Right cardiac atrium (tissue), 5 donors: ENCODE measurements at regions not wholly inside any gene's neighbourhood (a gene's known extent, or its start where the extent isn't known, plus 50 kb on each side); places are given as distances from the start of the nearest gene placed in this dataset.
"Not testable (repeated sequence)": the region's sequence is repeated elsewhere in the genome, so short reads cannot be mapped to it uniquely, and the experiment has no call there.

Source experiments
- ATAC-seq, 2 donors: fragments of 200-7000 bp; cut with Tn5 transposase; one replicate each; pipeline versions ENCODE4 v1.8.0 to v1.9.1; 2020; ENCODE audit warnings: moderate library complexity in 2 of 2, mild to moderate bottlenecking in 1 of 2
- DNase-seq, 3 donors: peaks; one replicate each; pipeline ENCODE4 v3.0.0-alpha.2; 2020
- H3K27ac ChIP-seq: one replicate; pipeline ENCODE4 v1.5.1; 2013; ENCODE audit warnings: mild to moderate bottlenecking, low read length, control low read depth, moderate library complexity
- H3K27me3 ChIP-seq: one replicate; pipeline ENCODE4 v1.6.1; 2013; ENCODE audit not compliant: control insufficient read depth, insufficient read depth
- H3K4me1 ChIP-seq: one replicate; pipeline ENCODE4 v1.6.1; 2013; ENCODE audit warnings: low read length; ENCODE audit not compliant: control insufficient read depth, insufficient read depth
- H3K4me3 ChIP-seq: one replicate; pipeline ENCODE4 v1.5.1; 2013; ENCODE audit warnings: low read length, control low read depth
- H3K9me3 ChIP-seq: one replicate; pipeline ENCODE4 v1.6.1; 2013; ENCODE audit warnings: low read length; ENCODE audit not compliant: control insufficient read depth
- WGBS: extraction: QIAGEN DNeasy Blood & Tissue Kit; methylation state at CpG from one replicate; pipeline ENCODE4 v1.1.7; 2013; 5-methylcytosine and 5-hydroxymethylcytosine counted together
- intact Hi-C, 4 donors: fragments of 100-400 bp; cut with DNase I; formaldehyde crosslinking; loops; one replicate each; pipeline versions ENCODE4 v1.11.0 to v1.14.0; 2022 to 2023
- donor health status: healthy with polysubstance abuse.
- donor health status: DM: no; HTN: yes; CAD: no.
- donor health status: DM: no; HTN: no; CAD: no.
- donor health status: DM: no; HTN: yes; CAD: no; lungs with severe emphysema.
- donor health status: DM: yes; HTN: yes; CAD: no.

GRCh38 chr5:57889558-57889957, 406.9 kb upstream of the ACTBL2 start:
- Histone ChIP-seq H3K4me1 (no peaks in the 10 kb centered on the region), H3K27ac (no peak overlapping the region), H3K4me3 (no peak overlapping the region), H3K9me3 (no peaks in the 10 kb centered on the region), H3K27me3 (no peaks in the 10 kb centered on the region)
- ATAC-seq = peak; percentile 71 to 81
- 83% methylated on average over 5 of the region's 5 CpGs for WGBS
- DNase-seq = no peak
- intact Hi-C loops = loop anchor here (2.0 to 10.0 kb wide), 5 partner anchors 105 to 595 kb away; partner anchors contain the start of gene PLK2 (in 4 of the 4)

GRCh38 chr5:57887851-57888621, 405.4 kb upstream of the ACTBL2 start:
- no peaks in the 10 kb centered on the region for H3K27me3 ChIP-seq
- H3K4me1 ChIP-seq = no peaks in the 10 kb centered on the region
- H3K9me3 ChIP-seq = no peaks in the 10 kb centered on the region
- intact Hi-C loops = loop anchor here (2.0 to 10.0 kb wide), 5 partner anchors 103 to 593 kb away; partner anchors contain the start of gene PLK2 (in 4 of the 4)
- ATAC-seq (peak; percentile 91 to 96), DNase-seq (peak in 2 of 3 donors; percentile 24 to 33)
- H3K4me3 ChIP-seq = no peak overlapping the region
- H3K27ac ChIP-seq = no peak overlapping the region
- WGBS = 44% methylated on average over 6 of the region's 6 CpGs

DNA sequence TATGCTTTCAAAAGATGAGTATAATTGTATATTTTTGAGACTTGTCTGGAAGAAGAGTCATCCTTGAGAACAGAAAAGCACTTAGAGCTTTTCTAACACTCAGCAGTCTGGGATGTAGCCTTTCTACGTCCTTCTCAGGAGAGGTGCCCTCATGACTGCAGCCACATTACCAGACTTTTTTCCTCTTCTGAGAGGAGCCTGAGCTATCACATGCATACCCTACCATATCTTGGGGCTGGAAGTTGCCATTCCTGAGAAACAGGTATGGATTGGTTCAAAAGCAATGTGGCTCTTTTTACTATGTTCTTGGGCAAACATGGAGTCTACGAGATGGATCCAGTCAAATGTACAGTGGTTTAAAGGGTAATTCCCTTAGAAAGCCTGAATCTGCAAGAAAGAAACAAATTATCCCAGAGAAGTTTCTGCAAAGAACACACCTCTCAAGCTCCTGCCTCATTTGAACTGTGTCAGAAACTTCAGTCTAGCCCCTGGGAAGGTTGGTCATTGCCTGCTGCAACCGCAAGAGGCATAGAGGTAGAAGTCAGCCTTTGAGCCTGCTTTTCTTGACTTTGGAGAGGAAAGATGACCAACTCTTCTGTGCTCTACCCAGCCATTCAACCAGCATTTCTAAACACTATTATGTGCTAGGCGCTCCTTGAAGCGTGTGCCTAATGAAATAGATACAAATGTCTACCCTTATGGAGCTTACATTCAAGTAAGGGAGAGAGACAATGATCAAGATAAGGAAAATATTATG, 401.9 kb upstream of the ACTBL2 start:
- no peak for DNase-seq
- Histone ChIP-seq H3K27ac (no peak overlapping the region), H3K27me3 (no peaks in the 10 kb centered on the region), H3K9me3 (no peaks in the 10 kb centered on the region), H3K4me1 (no peaks in the 10 kb centered on the region), H3K4me3 (no peak overlapping the region)
- no peak for ATAC-seq
- 96% methylated on average over 5 of the region's 5 CpGs for WGBS
- intact Hi-C loops = loop anchor here (5.0 to 10.0 kb wide), 4 partner anchors 100 to 590 kb away; partner anchors contain the start of gene PLK2 (in 3 of the 4)

- H3K27ac ChIP-seq = no peak overlapping the region
- DNase-seq (no peak), ATAC-seq (no peak)
- no peaks in the 10 kb centered on the region for H3K27me3 ChIP-seq
- no peak overlapping the region for H3K4me3 ChIP-seq
- H3K4me1 ChIP-seq = no peaks in the 10 kb centered on the region
- no peaks in the 10 kb centered on the region for H3K9me3 ChIP-seq
- WGBS = 33% methylated on average over 2 of the region's 2 CpGs
- intact Hi-C loops = loop anchor here in 2 of 4 donors (10.0 kb wide), 2 partner anchors 95 to 585 kb away; no protein-coding TSS in a partner anchor
Observed at GRCh38 chr5:57880216-57880615, 397.6 kb upstream of the ACTBL2 start.

DNA sequence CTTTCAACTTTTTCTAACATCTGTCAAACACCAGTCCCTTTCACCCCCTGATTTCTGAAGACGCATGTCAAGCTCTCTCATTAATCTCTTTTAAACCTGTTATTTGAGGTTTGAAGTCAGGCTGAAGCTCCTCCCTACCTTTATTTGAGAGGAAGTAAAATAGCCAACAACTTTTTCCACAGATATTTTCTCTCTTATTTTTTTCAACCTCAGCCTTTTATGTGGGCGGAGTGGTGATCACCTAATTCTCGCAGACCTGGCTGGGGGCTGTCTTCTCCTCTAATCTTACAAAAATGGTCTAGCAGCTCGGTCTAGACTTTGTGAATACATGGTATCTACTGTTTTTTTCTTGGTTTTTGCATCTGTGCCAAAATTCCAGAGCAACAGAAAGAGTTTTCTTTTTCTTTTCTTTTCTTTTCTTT, 395.7 kb upstream of the ACTBL2 start:
- ATAC-seq = no peak
- no peaks in the 10 kb centered on the region for H3K9me3 ChIP-seq
- WGBS = 70% methylated on average over 4 of the region's 4 CpGs
- H3K4me1 ChIP-seq = no peaks in the 10 kb centered on the region
- no peak overlapping the region for H3K4me3 ChIP-seq
- H3K27me3 ChIP-seq = no peaks in the 10 kb centered on the region
- intact Hi-C loops = loop anchor here in 1 of 4 donors (10.0 kb wide), 1 partner anchor 94 kb away; no protein-coding TSS in a partner anchor
- no peak for DNase-seq
- H3K27ac ChIP-seq = no peak overlapping the region

DNA sequence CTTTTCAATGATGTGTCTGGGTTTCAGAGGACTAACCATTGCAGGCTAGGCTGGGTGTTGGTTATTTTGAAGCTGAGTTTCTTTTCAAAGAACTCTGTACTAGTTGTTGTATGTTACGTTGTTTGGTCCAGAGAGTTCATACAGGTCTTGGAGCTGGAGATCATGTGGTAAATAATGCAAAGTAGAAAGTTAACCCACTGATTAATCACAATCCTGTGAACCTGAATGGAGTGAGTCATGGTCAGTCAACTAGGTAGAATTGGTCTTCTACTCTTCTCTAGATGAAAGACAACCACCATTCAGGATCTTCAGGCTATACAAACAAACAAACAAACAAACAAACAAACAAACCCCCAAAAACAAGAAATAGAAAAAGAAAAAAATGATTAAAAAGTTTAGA, 388.9 kb upstream of the ACTBL2 start:
- H3K4me3 ChIP-seq = no peak overlapping the region
- intact Hi-C loops = loop anchor here in 1 of 4 donors (10.0 kb wide), 1 partner anchor 87 kb away; no protein-coding TSS in a partner anchor
- no peaks in the 10 kb centered on the region for H3K27me3 ChIP-seq
- WGBS = 94% methylated on average over 1 of the region's 1 CpG
- no peak for ATAC-seq
- no peak overlapping the region for H3K27ac ChIP-seq
- H3K9me3 ChIP-seq = no peaks in the 10 kb centered on the region
- no peaks in the 10 kb centered on the region for H3K4me1 ChIP-seq
- no peak for DNase-seq

DNA sequence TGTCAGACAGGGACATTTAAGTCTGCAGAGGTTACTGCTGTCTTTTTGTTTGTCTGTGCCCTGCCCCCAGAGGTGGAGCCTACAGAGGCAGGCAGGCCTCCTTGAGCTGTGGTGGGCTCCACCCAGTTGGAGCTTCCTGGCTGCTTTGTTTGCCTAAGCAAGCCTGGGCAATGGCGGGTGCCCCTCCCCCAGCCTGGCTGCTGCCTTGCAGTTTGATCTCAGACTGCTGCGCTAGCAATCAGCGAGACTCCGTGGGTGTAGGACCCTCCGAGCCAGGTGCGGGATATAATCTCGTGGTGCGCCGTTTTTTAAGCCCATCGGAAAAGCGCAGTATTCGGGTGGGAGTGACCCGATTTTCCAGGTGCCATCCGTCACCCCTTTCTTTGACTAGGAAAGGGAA, 387.7 kb upstream of the ACTBL2 start:
- ATAC-seq, H3K9me3 ChIP-seq, DNase-seq, H3K27ac ChIP-seq, H3K4me3 ChIP-seq, H3K4me1 ChIP-seq, H3K27me3 ChIP-seq: not testable (repeated sequence)
- WGBS = 98% methylated on average over 13 of the region's 14 CpGs
- intact Hi-C loops = loop anchor here in 1 of 4 donors (10.0 kb wide), 1 partner anchor 85 kb away; no protein-coding TSS in a partner anchor

- intact Hi-C loops = no loop called here
Observed at GRCh38 chr5:57863661-57864060, 381.1 kb upstream of the ACTBL2 start.

DNA sequence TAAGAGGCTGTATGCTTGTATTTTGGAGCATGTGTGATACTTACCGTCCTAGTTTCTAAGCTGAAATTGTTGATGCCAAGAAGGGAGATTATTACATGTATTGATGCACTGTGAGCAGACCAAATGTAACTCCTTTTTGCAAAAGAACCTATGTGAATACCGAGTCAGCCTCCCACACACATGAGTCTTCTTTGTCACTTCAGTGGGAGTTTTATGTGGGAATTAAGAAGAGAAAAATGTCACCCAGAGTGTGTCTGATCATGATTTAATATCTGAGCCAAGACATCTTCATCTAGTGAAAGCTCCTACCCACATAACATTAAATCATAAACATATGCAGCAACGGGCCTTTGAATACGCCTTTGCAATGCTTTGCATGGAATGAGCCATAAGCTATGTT, 380.3 kb upstream of the ACTBL2 start:
- Histone ChIP-seq H3K27me3 (no peaks in the 10 kb centered on the region), H3K9me3 (no peaks in the 10 kb centered on the region), H3K4me1 (peaks cover 2% of the 10 kb centered on the region), H3K27ac (no peak overlapping the region), H3K4me3 (no peak overlapping the region)
- intact Hi-C loops = no loop called here
- no peak for DNase-seq
- ATAC-seq = no peak
- WGBS = 64% methylated on average over 4 of the region's 4 CpGs

More at GRCh38 chr5:57863661-57864060, 381.1 kb upstream of the ACTBL2 start:
- no peak overlapping the region for H3K4me3 ChIP-seq
- H3K9me3 ChIP-seq = no peaks in the 10 kb centered on the region
- peaks cover 2% of the 10 kb centered on the region for H3K4me1 ChIP-seq
- no peaks in the 10 kb centered on the region for H3K27me3 ChIP-seq
- WGBS = 91% methylated on average over 2 of the region's 2 CpGs
- no peak for ATAC-seq
- H3K27ac ChIP-seq = no peak overlapping the region
- DNase-seq = no peak

GRCh38 chr5:57862471-57862911, 379.9 kb upstream of the ACTBL2 start:
- no peak for DNase-seq
- 35% methylated on average over 5 of the region's 5 CpGs for WGBS
- H3K4me1 ChIP-seq = peaks cover 2% of the 10 kb centered on the region
- no peaks in the 10 kb centered on the region for H3K9me3 ChIP-seq
- peak; percentile 86 to 95 for ATAC-seq
- H3K27ac ChIP-seq = peak overlapping the region; percentile 62
- H3K27me3 ChIP-seq = no peaks in the 10 kb centered on the region
- intact Hi-C loops = no loop called here
- H3K4me3 ChIP-seq = no peak overlapping the region

GRCh38 chr5:57859626-57860025, 377.0 kb upstream of the ACTBL2 start:
- Histone ChIP-seq H3K27ac (no peak overlapping the region), H3K4me3 (no peak overlapping the region), H3K4me1 (peaks cover 2% of the 10 kb centered on the region), H3K9me3 (no peaks in the 10 kb centered on the region), H3K27me3 (no peaks in the 10 kb centered on the region)
- intact Hi-C loops = no loop called here
- no peak for DNase-seq
- 95% methylated on average over 3 of the region's 3 CpGs for WGBS
- ATAC-seq = no peak
